ENCODE measurements at regions not wholly inside any gene's neighbourhood (a gene's known extent, or its start where the extent isn't known, plus 50 kb on each side); places are given as distances from the start of the nearest gene placed in this dataset.

DNA sequence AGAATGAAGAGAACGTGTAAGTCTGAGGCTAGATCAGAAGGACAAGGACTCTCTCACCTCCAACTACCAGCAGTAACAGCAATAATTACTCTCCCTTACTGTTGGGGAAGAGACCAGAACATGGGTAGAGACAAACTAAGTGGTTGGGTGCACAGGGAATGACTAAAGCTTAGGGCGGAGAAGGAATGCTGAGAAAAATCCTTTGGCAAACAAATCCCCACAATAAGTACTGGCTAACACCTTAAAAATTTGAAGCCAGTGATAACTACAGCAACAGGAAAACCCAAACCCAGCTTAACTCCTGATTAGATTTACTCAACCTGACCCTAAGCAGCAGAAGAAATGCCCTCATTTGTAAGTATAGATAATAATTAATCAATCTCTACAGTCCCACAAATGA lies 759.0 kb downstream of the AACS start:
- Histone ChIP-seq H3K14ac (ENCODE audit: insufficient read length) (no peak overlapping the region), H4K91ac (replicated peaks; ENCODE audit: insufficient read length, low read length) (no peak overlapping the region), H2BK120ac (replicated peaks; ENCODE audit: low read depth, low read length) (no peak overlapping the region), H3K27ac (ENCODE audit: low read depth, low read length) (no peak overlapping the region), H4K20me1 (replicated peaks in 1 of 2; ENCODE audit: control insufficient read depth in 1 of 2, insufficient read depth in 2 of 2, low read length in 2 of 2) (no peaks in the 10 kb centered on the region), H2AK5ac (ENCODE audit: low read depth, low read length) (no peak overlapping the region), H3K36me3 (ENCODE audit: control insufficient read depth in 2 of 4, insufficient read depth in 4 of 4, low read length in 3 of 4) (no peaks in the 10 kb centered on the region), H3K56ac (replicated peaks; ENCODE audit: insufficient read length, low read depth, low read length) (no peak overlapping the region), H3K9ac (replicated peaks in 1 of 4; ENCODE audit: extremely low read depth in 1 of 4, low read depth in 3 of 4, low read length in 3 of 4) (no peak overlapping the region), H3K79me1 (ENCODE audit: low read depth, low read length) (no peaks in the 10 kb centered on the region), H3K23me2 (ENCODE audit: low read depth, low read length) (no peaks in the 10 kb centered on the region), H2BK20ac (ENCODE audit: low read length) (no peak overlapping the region), H3K18ac (ENCODE audit: extremely low read depth, low read length) (no peak overlapping the region), H2BK5ac (ENCODE audit: low read depth, low read length) (no peak overlapping the region), H3K79me2 (ENCODE audit: control insufficient read depth in 1 of 2, insufficient read depth in 2 of 2, low read length in 2 of 2) (no peaks in the 10 kb centered on the region), H3K4ac (replicated peaks; ENCODE audit: insufficient read length, low read depth, low read length) (no peak overlapping the region), H3K23ac (ENCODE audit: insufficient read length) (no peak overlapping the region), H4K5ac (ENCODE audit: insufficient read length, low read depth, low read length) (no peak overlapping the region), H3K4me1 (replicated peaks in 1 of 4; ENCODE audit: control insufficient read depth in 3 of 4, insufficient read depth in 4 of 4, low read length in 3 of 4) (no peaks in the 10 kb centered on the region), H3K27me3 (replicated peaks in 1 of 4; ENCODE audit: control insufficient read depth in 3 of 4, extremely low read depth in 1 of 4, insufficient read depth in 3 of 4, low read length in 3 of 4) (no peaks in the 10 kb centered on the region), H3K4me3 (ENCODE audit: extremely low read depth in 1 of 4, insufficient read depth in 2 of 4, low read depth in 3 of 4, low read length in 4 of 4) (no peak overlapping the region), H2BK12ac (ENCODE audit: low read depth, low read length) (no peak overlapping the region), H2AFZ (ENCODE audit: low read length) (no peak overlapping the region), H3K9me3 (ENCODE audit: insufficient read depth in 2 of 2, low read depth in 1 of 2, low read length in 1 of 2) (peaks cover 0 to 1% of the 10 kb centered on the region in 2 experiments; a peak in 2 of 4 replicates), H3K4me2 (ENCODE audit: insufficient read depth in 1 of 2, low read depth in 2 of 2, low read length in 2 of 2) (no peak overlapping the region), H2BK15ac (ENCODE audit: low read length) (no peak overlapping the region), H4K8ac (ENCODE audit: extremely low read depth, insufficient read depth, low read length) (no peak overlapping the region)
- CTCF ChIA-PET (ENCODE audit: partially characterized antibody), result no interaction called here
- POLR2A ChIA-PET (ENCODE audit: partially characterized antibody), result no interaction called here
- DNase-seq (ENCODE audit: low read depth in 1 of 2, low spot score in 2 of 2) (no peak), FAIRE-seq (no peak)
- 89% methylated on average over 2 of the region's 2 CpGs; no CpG with 5 or more reads in 1 of the 2 experiments for WGBS, 2 experiments (ENCODE audit: extremely low coverage in 1 of 2, insufficient coverage in 1 of 2, insufficient read length in 1 of 2, insufficient replicate concordance in 2 of 2, low coverage in 1 of 2, low lambda C conversion rate in 2 of 2, missing lambda C conversion rate in 1 of 2)
- TF ChIP-seq RNF2 (IDR thresholded peaks at IDR 0.05; ENCODE audit: borderline replicate concordance, low read depth, low read length, missing control alignments, poor library complexity, severe bottlenecking) (no peak), SP2 (IDR thresholded peaks at IDR 0.05; ENCODE audit: low read length) (no peak), EP300 (IDR thresholded peaks at IDR 0.05; ENCODE audit: borderline replicate concordance in 1 of 2, low read depth in 2 of 2, low read length in 2 of 2) (no peak), TAF1 (IDR thresholded peaks at IDR 0.05; ENCODE audit: low read depth, low read length) (no peak), BCL11A (IDR thresholded peaks at IDR 0.05; ENCODE audit: low read depth in 2 of 2, low read length in 2 of 2) (no peak), KDM1A (IDR thresholded peaks at IDR 0.05; ENCODE audit: borderline replicate concordance, low read length) (no peak), MAFK (IDR thresholded peaks at IDR 0.05; ENCODE audit: low read depth, low read length) (no peak), SIRT6 (IDR thresholded peaks at IDR 0.05; ENCODE audit: low read length) (no peak), CBX5 (IDR thresholded peaks at IDR 0.05; ENCODE audit: low read depth, low read length) (no peak), RFX5 (IDR thresholded peaks at IDR 0.05; ENCODE audit: borderline replicate concordance, low read depth, low read length) (no peak), RXRA (IDR thresholded peaks at IDR 0.05; ENCODE audit: insufficient read depth, low read depth, low read length) (no peak)
- TF ChIP-seq, protein P1, sequence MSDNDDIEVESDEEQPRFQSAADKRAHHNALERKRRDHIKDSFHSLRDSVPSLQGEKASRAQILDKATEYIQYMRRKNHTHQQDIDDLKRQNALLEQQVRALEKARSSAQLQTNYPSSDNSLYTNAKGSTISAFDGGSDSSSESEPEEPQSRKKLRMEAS (IDR thresholded peaks at IDR 0.05), result no peak
